ENCODE measurements at regions not wholly inside any gene's neighbourhood (a gene's known extent, or its start where the extent isn't known, plus 50 kb on each side); places are given as distances from the start of the nearest gene placed in this dataset.

GRCh38 chr2:220281771-220282170 lies 654.3 kb downstream of the SLC4A3 start:
- TF ChIP-seq CTCF (IDR thresholded peaks at IDR 0.05) = no peak

GRCh38 chr2:220282236-220282635 lies 654.8 kb downstream of the SLC4A3 start:
- TF ChIP-seq CTCF (IDR thresholded peaks at IDR 0.05) = no peak

- TF ChIP-seq CTCF (IDR thresholded peaks at IDR 0.05) = no peak
These were observed 666.5 kb downstream of the SLC4A3 start for GRCh38 chr2:220293966-220294365.

- TF ChIP-seq CTCF (IDR thresholded peaks at IDR 0.05) = peak; percentile 14; the same call in 1 of the 2 replicates
These were observed 668.7 kb downstream of the SLC4A3 start for GRCh38 chr2:220296174-220296573.

- TF ChIP-seq CTCF (IDR thresholded peaks at IDR 0.05) = no peak
These were observed 669.7 kb downstream of the SLC4A3 start for GRCh38 chr2:220297093-220297492.

GRCh38 chr2:220300806-220301205 lies 673.4 kb downstream of the SLC4A3 start:
- TF ChIP-seq CTCF (IDR thresholded peaks at IDR 0.05) = no peak

GRCh38 chr2:220302756-220303155 lies 675.3 kb downstream of the SLC4A3 start:
- no peak for TF ChIP-seq CTCF (IDR thresholded peaks at IDR 0.05)

GRCh38 chr2:220309215-220309614 lies 681.8 kb downstream of the SLC4A3 start:
- TF ChIP-seq CTCF (IDR thresholded peaks at IDR 0.05) = no peak

Data from LNCAP (cell line).